K562 (cell line): ENCODE measurements at regions not wholly inside any gene's neighbourhood (a gene's known extent, or its start where the extent isn't known, plus 50 kb on each side); places are given as distances from the start of the nearest gene placed in this dataset.

Experiments
- EHMT2 ChIP-seq: fragments of 450-650 bp; IDR thresholded peaks from 2 replicates; pipeline ENCODE4 v1.6.1; 2018; ENCODE audit warnings: antibody characterized with exemption
- MGA ChIP-seq: fragments of 450-650 bp; IDR thresholded peaks from 2 replicates; pipeline ENCODE4 v1.6.1; 2016; ENCODE audit warnings: mild to moderate bottlenecking, moderate library complexity
- RCOR1 ChIP-seq, 2 experiments: IDR thresholded peaks; 2 replicates each; pipeline ENCODE4 v1.6.1; 2012; ENCODE audit warnings: low read depth in 2 of 2, low read length in 2 of 2, borderline replicate concordance in 1 of 2, improper control_type of control experiment in 1 of 2
- SMARCB1 ChIP-seq: IDR thresholded peaks from 2 replicates; pipeline ENCODE4 v1.6.1; 2011; ENCODE audit warnings: improper control_type of control experiment, low read depth; ENCODE audit not compliant: insufficient read length
- TF ChIP-seq, protein P1 (sequence below): conservative IDR thresholded peaks from 2 replicates; pipeline ENCODE4 v1.6.1; 2011; ENCODE audit warnings: low read depth, mild to moderate bottlenecking, low read length; ENCODE audit not compliant: control insufficient read depth
- TF ChIP-seq, protein P2 (sequence below): sonication (generic); formaldehyde crosslinking; IDR thresholded peaks from 2 replicates; pipeline ENCODE4 v1.8.0; 2022; ENCODE audit warnings: missing genetic modification reagents, mild to moderate bottlenecking, borderline replicate concordance
- TF ChIP-seq, protein P3 (sequence below): fragments of 250-450 bp; sonication (Bioruptor Pico); IDR thresholded peaks from 2 replicates; pipeline ENCODE4 v1.5.0; 2022; ENCODE audit warnings: mild to moderate bottlenecking

- TF ChIP-seq RCOR1 (IDR thresholded peaks at IDR 0.05; ENCODE audit: borderline replicate concordance in 1 of 2, low read depth in 2 of 2, low read length in 2 of 2) (peak; percentile 49 to 87; a peak in 3 of 4 replicates), EHMT2 (peak; percentile 69), SMARCB1 (peak; percentile 81), MGA (no peak)
- TF ChIP-seq, protein P1, sequence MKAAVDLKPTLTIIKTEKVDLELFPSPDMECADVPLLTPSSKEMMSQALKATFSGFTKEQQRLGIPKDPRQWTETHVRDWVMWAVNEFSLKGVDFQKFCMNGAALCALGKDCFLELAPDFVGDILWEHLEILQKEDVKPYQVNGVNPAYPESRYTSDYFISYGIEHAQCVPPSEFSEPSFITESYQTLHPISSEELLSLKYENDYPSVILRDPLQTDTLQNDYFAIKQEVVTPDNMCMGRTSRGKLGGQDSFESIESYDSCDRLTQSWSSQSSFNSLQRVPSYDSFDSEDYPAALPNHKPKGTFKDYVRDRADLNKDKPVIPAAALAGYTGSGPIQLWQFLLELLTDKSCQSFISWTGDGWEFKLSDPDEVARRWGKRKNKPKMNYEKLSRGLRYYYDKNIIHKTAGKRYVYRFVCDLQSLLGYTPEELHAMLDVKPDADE = no peak
- TF ChIP-seq, protein P2, sequence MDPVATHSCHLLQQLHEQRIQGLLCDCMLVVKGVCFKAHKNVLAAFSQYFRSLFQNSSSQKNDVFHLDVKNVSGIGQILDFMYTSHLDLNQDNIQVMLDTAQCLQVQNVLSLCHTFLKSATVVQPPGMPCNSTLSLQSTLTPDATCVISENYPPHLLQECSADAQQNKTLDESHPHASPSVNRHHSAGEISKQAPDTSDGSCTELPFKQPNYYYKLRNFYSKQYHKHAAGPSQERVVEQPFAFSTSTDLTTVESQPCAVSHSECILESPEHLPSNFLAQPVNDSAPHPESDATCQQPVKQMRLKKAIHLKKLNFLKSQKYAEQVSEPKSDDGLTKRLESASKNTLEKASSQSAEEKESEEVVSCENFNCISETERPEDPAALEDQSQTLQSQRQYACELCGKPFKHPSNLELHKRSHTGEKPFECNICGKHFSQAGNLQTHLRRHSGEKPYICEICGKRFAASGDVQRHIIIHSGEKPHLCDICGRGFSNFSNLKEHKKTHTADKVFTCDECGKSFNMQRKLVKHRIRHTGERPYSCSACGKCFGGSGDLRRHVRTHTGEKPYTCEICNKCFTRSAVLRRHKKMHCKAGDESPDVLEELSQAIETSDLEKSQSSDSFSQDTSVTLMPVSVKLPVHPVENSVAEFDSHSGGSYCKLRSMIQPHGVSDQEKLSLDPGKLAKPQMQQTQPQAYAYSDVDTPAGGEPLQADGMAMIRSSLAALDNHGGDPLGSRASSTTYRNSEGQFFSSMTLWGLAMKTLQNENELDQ (CRISPR knock-in tag) = no peak
- TF ChIP-seq, protein P3, sequence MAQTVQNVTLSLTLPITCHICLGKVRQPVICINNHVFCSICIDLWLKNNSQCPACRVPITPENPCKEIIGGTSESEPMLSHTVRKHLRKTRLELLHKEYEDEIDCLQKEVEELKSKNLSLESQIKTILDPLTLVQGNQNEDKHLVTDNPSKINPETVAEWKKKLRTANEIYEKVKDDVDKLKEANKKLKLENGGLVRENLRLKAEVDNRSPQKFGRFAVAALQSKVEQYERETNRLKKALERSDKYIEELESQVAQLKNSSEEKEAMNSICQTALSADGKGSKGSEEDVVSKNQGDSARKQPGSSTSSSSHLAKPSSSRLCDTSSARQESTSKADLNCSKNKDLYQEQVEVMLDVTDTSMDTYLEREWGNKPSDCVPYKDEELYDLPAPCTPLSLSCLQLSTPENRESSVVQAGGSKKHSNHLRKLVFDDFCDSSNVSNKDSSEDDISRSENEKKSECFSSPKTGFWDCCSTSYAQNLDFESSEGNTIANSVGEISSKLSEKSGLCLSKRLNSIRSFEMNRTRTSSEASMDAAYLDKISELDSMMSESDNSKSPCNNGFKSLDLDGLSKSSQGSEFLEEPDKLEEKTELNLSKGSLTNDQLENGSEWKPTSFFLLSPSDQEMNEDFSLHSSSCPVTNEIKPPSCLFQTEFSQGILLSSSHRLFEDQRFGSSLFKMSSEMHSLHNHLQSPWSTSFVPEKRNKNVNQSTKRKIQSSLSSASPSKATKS (CRISPR knock-in tag) = no peak
These were observed 56.9 kb upstream of the CD2AP start (continued) for GRCh38 chr6:47420394-47421371.
